GM12864 (cell line): ENCODE measurements at regions not wholly inside any gene's neighbourhood (a gene's known extent, or its start where the extent isn't known, plus 50 kb on each side); places are given as distances from the start of the nearest gene placed in this dataset.

Experiments used
- DNase-seq: peaks from one replicate; pipeline ENCODE4 v3.0.0-alpha.2; 2011; ENCODE audit warnings: low read depth
- H3K4me3 ChIP-seq: 2 replicates; pipeline ENCODE4 v1.5.1; 2011; ENCODE audit warnings: mild to moderate bottlenecking, low read depth, low read length, control low read depth
- TF ChIP-seq, protein P1 (sequence below): IDR thresholded peaks from 2 replicates; pipeline ENCODE4 v1.5.1; 2011; ENCODE audit warnings: low read depth, mild to moderate bottlenecking, moderate library complexity, low read length, control low read depth, inconsistent platforms; ENCODE audit errors: missing control alignments

DNA sequence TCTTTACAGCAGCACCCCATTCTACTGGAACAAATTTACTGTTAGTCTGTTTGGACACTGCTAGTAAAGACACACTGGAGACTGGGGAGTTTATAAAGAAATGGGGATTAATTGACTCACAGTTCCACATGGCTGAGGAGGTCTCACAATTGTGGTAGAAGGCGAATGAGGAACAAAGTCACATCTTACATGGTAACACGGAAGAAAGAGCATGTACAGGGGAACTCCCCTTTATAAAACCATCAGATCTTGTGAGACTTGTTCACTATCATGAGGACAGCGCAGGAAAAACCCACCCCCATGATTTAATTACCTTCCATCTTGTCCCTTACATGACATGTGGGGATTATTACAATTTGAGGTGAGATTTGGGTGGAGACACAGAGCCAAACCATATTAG lies 1204.2 kb downstream of the SLITRK1 start:
- TF ChIP-seq, protein P1, sequence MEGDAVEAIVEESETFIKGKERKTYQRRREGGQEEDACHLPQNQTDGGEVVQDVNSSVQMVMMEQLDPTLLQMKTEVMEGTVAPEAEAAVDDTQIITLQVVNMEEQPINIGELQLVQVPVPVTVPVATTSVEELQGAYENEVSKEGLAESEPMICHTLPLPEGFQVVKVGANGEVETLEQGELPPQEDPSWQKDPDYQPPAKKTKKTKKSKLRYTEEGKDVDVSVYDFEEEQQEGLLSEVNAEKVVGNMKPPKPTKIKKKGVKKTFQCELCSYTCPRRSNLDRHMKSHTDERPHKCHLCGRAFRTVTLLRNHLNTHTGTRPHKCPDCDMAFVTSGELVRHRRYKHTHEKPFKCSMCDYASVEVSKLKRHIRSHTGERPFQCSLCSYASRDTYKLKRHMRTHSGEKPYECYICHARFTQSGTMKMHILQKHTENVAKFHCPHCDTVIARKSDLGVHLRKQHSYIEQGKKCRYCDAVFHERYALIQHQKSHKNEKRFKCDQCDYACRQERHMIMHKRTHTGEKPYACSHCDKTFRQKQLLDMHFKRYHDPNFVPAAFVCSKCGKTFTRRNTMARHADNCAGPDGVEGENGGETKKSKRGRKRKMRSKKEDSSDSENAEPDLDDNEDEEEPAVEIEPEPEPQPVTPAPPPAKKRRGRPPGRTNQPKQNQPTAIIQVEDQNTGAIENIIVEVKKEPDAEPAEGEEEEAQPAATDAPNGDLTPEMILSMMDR = no peak
- H3K4me3 ChIP-seq = no peak overlapping the region
- DNase-seq = no peak

DNA sequence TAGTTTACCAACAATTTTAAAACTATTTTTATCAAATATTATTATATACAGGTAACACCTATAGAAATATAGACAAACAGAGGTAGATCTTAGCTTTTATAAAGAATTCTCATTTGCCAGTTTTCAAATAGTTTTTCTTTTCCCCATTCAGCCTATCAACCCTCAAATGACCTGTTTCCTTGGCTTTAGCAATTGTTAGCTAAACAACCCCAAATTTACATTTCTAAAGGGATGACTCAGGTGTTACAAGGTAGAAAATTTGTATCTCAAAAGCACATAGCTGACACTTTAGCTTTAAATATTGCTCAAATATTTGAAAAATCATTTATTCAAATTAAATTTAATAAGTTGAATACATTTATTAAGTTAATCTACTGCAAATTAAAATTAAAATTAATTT lies 1207.2 kb downstream of the SLITRK1 start:
- TF ChIP-seq, protein P1 = no peak
- DNase-seq = no peak
- H3K4me3 ChIP-seq = no peak overlapping the region

- DNase-seq = no peak
- TF ChIP-seq, protein P1 = no peak
- no peak overlapping the region for H3K4me3 ChIP-seq
Observed at GRCh38 chr13:82674546-82674945, 1207.7 kb downstream of the SLITRK1 start.

DNA sequence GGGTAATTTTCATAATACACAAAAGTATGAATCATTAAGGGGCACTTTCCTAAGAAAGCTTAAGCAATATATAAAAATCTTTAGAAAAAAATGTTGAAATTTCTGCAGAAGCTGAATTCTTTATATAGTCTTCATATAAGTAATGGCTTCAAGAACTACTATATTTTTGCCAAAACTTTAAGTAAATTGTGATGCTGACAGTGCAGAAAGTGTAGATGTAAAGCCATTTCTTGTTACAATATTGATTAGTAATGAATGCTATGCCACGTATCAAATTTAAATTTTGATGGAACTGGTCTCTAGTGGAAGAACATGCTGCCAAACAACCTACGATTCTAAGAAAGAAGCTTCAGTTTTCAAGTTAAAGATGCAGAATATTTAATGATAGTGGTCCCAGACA lies 1210.0 kb downstream of the SLITRK1 start:
- DNase-seq = no peak
- TF ChIP-seq, protein P1 = no peak
- no peak overlapping the region for H3K4me3 ChIP-seq

DNA sequence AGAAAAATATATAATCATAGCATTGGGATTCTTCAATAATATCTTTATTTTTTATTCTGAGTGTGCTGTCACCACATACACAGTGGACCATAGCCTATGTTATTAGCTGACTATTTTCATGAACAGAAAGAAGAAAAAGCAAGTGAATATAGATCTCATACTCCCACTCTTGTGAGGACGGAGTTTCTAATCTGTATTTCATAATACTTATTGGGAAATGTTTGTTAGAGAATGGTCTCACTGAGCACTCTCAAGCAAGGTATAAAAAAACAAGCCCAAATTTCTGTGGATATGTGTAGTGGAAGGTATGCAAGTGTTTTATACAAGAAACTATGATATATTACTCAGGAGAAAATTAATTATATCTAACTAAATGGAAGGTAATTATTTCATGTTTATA lies 1218.1 kb downstream of the SLITRK1 start:
- no peak for DNase-seq
- TF ChIP-seq, protein P1 = no peak
- H3K4me3 ChIP-seq = no peak overlapping the region

DNA sequence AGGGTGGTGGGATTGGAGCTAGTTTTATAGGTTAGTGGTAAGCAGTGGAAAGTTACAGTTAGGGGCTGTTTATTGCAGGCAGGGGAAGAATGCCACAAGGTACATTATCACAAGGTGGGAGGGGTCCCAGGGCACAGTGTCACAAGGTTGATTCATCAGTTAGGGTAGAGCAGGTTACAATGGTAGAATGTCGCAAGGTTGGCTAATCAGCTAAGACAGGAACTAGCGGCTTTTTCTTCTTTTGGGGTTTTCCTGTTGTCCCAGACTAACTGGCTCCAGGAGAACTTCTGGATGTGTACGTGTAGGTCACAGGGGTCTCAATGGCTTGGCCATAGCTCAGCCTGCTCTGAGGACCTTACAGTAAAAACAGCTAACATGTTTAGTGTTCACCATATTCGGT lies 1221.1 kb downstream of the SLITRK1 start:
- no peak overlapping the region for H3K4me3 ChIP-seq
- TF ChIP-seq, protein P1 = no peak
- no peak for DNase-seq

- H3K4me3 ChIP-seq = no peak overlapping the region
- DNase-seq = no peak
- TF ChIP-seq, protein P1 = no peak
Observed at GRCh38 chr13:82658811-82659210, 1223.5 kb downstream of the SLITRK1 start.
